Astrocyte (in vitro differentiated cells and primary cell): ENCODE measurements at regions not wholly inside any gene's neighbourhood (a gene's known extent, or its start where the extent isn't known, plus 50 kb on each side); places are given as distances from the start of the nearest gene placed in this dataset.

Experiments
- EZH2 ChIP-seq: IDR thresholded peaks from 2 replicates; pipeline ENCODE4 v1.6.1; 2012; ENCODE audit warnings: mild to moderate bottlenecking, low read length, inconsistent platforms; ENCODE audit not compliant: insufficient read depth
- TF ChIP-seq, protein P1 (sequence below): IDR thresholded peaks from 2 replicates; pipeline ENCODE4 v1.5.1; 2011; ENCODE audit warnings: low read depth, mild to moderate bottlenecking, inconsistent platforms, low read length, moderate library complexity; ENCODE audit not compliant: insufficient read depth

GRCh38 chr2:8157621-8158430 lies 524.0 kb upstream of the ID2 start:
- TF ChIP-seq EZH2: no peak
- TF ChIP-seq, protein P1, sequence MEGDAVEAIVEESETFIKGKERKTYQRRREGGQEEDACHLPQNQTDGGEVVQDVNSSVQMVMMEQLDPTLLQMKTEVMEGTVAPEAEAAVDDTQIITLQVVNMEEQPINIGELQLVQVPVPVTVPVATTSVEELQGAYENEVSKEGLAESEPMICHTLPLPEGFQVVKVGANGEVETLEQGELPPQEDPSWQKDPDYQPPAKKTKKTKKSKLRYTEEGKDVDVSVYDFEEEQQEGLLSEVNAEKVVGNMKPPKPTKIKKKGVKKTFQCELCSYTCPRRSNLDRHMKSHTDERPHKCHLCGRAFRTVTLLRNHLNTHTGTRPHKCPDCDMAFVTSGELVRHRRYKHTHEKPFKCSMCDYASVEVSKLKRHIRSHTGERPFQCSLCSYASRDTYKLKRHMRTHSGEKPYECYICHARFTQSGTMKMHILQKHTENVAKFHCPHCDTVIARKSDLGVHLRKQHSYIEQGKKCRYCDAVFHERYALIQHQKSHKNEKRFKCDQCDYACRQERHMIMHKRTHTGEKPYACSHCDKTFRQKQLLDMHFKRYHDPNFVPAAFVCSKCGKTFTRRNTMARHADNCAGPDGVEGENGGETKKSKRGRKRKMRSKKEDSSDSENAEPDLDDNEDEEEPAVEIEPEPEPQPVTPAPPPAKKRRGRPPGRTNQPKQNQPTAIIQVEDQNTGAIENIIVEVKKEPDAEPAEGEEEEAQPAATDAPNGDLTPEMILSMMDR: no peak
